ENCODE measurements at regions not wholly inside any gene's neighbourhood (a gene's known extent, or its start where the extent isn't known, plus 50 kb on each side); places are given as distances from the start of the nearest gene placed in this dataset.

DNA sequence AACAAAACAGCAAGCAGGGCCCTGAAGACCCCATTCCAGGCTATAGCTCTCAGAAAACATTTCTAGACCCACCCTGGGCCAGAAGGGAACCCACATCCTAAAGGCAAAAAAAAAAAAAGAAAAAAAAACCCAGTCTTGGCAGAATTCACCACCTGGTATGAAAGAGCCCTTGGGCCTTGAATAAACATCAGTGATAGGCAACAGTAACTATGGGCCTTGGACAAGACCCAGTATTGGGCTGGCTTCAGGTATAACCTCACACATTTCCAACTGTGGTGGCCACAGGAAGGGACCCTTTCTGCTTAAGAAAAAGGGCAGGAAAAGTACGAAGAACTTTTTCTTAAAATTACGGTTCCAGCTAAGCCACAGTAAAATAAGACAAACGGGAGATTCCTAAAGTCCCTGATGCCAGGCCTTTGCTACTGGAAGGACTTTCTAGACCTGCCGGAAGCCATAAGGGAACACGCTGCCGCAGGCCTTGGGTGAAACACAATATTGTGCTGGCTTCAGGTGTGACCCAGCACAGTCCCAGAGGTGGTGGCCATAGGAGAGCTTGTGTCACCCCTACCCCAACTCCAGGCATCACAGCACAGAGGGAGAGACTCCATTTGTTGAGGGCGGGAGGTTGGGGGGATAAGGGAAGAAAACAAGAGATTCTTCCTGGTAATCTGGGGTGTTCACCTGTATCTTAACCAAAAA lies 505.2 kb upstream of the RGMB start:
- Mint-ChIP-seq H3K4me1 (no peaks in the 10 kb centered on the region), H3K27ac (no peak overlapping the region), H3K4me3 (no peak overlapping the region), H3K27me3 (no peaks in the 10 kb centered on the region), H3K36me3 (no peaks in the 10 kb centered on the region), H3K9me3 (no peaks in the 10 kb centered on the region)

DNA sequence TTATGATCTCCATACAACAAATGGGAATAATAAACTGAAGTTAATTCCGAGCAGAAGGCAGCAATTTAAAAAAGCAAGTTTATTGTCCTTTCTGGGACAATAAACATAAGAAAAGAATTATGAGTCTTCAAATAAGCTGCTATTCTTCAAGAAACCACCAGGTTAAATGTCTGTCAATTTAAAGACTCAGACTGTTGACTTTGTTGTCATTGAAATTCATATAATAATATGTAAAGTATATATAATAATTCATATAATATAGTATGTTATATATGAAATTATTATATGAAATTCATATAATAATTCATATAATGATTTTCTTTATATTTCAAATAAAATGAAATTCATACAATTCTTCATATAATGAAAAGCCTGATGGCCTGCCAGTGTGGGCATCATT lies 497.5 kb upstream of the RGMB start:
- Mint-ChIP-seq H3K36me3 (no peaks in the 10 kb centered on the region), H3K4me1 (no peaks in the 10 kb centered on the region), H3K9me3 (no peaks in the 10 kb centered on the region), H3K27me3 (no peaks in the 10 kb centered on the region), H3K4me3 (no peak overlapping the region), H3K27ac (no peak overlapping the region)

DNA sequence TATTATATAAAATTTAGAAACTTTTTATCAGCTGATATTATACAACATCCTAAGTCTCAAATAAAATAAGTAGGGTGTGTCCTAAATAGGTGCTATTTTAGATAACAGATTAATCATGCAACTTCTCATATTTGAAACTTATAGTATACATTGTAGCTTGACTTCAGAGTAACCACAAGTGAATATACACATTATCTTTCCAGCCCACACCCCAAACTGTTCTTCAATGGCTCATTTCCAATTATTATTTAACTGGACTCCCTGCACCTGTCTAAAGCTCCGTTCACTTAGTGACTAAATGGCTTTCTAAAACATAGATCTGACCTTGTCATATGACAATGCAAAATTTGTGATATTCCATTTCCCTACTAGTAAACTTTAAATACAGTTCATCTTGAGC lies 490.9 kb upstream of the RGMB start:
- no peak overlapping the region for H3K27ac Mint-ChIP-seq
- no peak overlapping the region for H3K4me3 Mint-ChIP-seq
- H3K9me3 Mint-ChIP-seq, result peaks cover 4% of the 10 kb centered on the region
- H3K4me1 Mint-ChIP-seq, result no peaks in the 10 kb centered on the region
- H3K36me3 Mint-ChIP-seq, result no peaks in the 10 kb centered on the region
- H3K27me3 Mint-ChIP-seq, result peaks cover 2% of the 10 kb centered on the region

DNA sequence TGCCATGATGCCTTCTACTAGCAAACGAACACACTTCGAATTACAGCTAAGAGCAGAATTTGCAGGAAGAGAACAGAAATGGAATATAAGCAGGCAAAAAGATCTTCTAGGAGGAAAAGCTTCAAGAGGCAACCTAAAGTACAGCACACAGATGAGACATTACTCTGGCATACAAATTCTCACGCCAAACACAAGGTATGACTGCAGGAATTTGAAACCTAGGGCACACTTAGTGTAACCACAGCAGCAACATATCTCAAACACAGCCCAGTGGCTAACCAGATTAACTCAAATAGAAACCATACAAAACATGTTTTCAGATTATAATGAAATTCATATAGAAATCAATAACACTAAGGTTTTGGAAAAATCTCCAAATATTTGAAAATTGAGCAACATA lies 481.0 kb upstream of the RGMB start:
- no peaks in the 10 kb centered on the region for H3K9me3 Mint-ChIP-seq
- H3K27ac Mint-ChIP-seq, result no peak overlapping the region
- H3K27me3 Mint-ChIP-seq, result peaks cover 6% of the 10 kb centered on the region
- H3K36me3 Mint-ChIP-seq, result no peaks in the 10 kb centered on the region
- no peaks in the 10 kb centered on the region for H3K4me1 Mint-ChIP-seq
- H3K4me3 Mint-ChIP-seq, result no peak overlapping the region

DNA sequence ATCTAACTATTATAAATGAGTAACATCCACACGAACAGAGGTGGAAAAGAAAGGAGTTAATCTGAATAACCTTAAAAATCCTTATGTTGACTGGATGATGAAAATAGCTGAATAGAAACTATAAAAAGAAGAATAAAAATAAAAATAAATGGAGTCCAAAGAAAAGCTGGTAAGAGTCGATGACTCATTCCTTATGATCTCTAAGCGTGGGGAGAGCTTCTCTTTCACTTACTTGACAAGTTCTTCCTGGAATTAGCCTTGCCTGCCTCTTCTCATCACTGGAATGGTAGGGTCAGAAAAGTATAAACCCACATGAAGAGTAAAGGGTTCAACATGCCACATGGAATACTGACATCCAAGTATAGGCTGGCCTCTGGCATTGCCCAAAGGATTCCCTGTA lies 477.0 kb upstream of the RGMB start:
- Mint-ChIP-seq H3K27ac (no peak overlapping the region), H3K4me1 (no peaks in the 10 kb centered on the region), H3K27me3 (peaks cover 5% of the 10 kb centered on the region), H3K36me3 (no peaks in the 10 kb centered on the region), H3K9me3 (no peaks in the 10 kb centered on the region), H3K4me3 (no peak overlapping the region)

DNA sequence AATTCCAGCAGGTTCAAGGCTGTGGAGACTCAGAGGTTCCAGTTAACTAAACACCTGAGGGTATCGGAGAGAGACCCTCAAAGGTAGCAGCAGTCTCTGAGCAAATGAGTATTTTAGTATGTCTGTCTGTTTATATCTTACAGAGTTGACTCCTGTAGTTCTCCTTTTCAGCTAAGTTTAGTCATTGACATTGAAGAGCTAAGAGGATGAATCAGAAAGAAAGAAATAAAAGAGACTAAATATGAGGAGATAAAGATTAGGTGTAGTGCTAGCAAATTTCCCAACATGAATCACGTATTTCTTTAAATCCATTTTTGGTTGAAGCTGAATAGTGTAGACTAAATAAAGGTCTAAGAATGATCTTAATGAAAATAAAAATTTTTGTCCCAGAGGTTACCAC lies 474.0 kb upstream of the RGMB start:
- Mint-ChIP-seq H3K4me1 (no peaks in the 10 kb centered on the region), H3K4me3 (no peak overlapping the region), H3K27me3 (no peaks in the 10 kb centered on the region), H3K36me3 (no peaks in the 10 kb centered on the region), H3K27ac (no peak overlapping the region), H3K9me3 (no peaks in the 10 kb centered on the region)

DNA sequence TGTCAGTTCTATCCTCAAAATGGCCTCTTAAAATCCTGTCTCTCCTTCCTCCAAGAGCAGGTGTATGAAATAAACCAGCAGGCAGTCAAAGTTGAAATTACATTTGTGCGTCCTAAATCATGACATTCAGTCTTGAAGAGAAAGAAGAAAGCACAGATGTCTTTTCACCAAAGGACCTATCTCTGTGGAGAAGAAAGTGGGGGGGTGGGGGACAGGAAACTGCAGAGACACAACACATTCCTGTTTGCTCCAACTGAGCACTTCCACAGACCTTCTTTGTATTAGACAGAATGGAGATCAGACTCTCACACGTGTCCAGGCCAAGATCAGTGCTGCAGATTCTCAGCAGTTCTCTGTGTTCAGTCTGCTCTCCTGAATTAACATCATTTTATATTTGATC lies 471.9 kb upstream of the RGMB start:
- no peaks in the 10 kb centered on the region for H3K4me1 Mint-ChIP-seq
- H3K36me3 Mint-ChIP-seq, result no peaks in the 10 kb centered on the region
- H3K9me3 Mint-ChIP-seq, result no peaks in the 10 kb centered on the region
- no peak overlapping the region for H3K27ac Mint-ChIP-seq
- no peak overlapping the region for H3K4me3 Mint-ChIP-seq
- H3K27me3 Mint-ChIP-seq, result no peaks in the 10 kb centered on the region

DNA sequence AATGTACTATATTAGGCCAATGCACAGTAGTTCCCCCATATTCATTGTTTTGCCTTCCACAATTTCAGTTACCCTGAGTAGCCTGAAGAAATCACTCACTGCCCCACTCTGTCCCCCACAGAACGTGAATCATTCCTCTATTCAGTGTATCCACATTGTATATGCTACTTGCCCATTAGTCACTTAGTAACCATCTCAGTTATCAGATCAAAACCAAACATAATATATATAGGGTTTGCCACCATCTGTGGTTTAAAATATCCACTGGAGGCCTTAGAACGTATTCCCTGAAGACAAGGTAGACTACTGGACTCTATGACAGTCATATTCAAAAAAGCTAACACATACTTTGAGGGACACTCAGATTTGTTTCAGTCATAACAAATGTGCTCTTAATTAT lies 465.7 kb upstream of the RGMB start:
- Mint-ChIP-seq H3K36me3 (no peaks in the 10 kb centered on the region), H3K4me1 (no peaks in the 10 kb centered on the region), H3K9me3 (no peaks in the 10 kb centered on the region), H3K4me3 (no peak overlapping the region), H3K27me3 (no peaks in the 10 kb centered on the region), H3K27ac (no peak overlapping the region)

DNA sequence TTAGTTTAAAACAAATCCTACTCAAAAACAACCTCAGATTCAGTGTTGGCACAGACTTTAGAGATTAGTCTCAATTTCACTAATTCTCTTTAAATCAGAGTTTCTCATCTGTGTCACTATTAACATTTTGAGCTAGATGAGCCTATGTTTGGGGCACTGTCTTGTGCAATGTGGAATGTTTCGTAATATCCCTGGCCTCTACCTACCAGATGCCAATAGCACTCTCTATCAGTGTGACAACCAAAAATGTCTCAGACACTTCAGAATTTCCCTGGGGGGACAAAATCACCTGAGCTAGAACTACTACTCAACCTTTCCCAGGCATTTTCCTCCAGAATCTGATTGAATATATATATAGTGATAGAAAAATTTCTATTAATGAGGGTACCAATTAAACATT lies 465.2 kb upstream of the RGMB start:
- Mint-ChIP-seq H3K27ac (no peak overlapping the region), H3K4me3 (no peak overlapping the region), H3K4me1 (no peaks in the 10 kb centered on the region), H3K36me3 (no peaks in the 10 kb centered on the region), H3K9me3 (no peaks in the 10 kb centered on the region), H3K27me3 (no peaks in the 10 kb centered on the region)

DNA sequence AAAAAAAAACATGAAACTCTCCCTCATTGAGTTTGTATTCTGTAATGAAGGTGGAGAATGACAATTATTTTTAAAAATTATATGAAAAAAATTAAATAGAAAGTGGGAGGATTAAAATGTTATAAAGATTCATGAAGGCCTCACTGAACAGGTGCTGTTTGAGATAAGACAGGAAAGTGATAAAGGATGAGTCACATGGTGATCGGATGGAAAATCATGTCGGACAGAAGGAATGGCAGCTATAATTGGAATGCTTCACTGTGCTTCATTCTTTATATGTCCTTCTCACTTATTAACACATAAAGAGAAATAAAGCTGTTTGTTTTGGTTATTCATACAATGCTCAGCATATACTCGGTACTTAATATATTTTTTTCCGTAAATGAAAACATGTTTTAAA lies 464.5 kb upstream of the RGMB start:
- Mint-ChIP-seq H3K36me3 (no peaks in the 10 kb centered on the region), H3K9me3 (no peaks in the 10 kb centered on the region), H3K4me3 (no peak overlapping the region), H3K27me3 (no peaks in the 10 kb centered on the region), H3K4me1 (no peaks in the 10 kb centered on the region), H3K27ac (no peak overlapping the region)

DNA sequence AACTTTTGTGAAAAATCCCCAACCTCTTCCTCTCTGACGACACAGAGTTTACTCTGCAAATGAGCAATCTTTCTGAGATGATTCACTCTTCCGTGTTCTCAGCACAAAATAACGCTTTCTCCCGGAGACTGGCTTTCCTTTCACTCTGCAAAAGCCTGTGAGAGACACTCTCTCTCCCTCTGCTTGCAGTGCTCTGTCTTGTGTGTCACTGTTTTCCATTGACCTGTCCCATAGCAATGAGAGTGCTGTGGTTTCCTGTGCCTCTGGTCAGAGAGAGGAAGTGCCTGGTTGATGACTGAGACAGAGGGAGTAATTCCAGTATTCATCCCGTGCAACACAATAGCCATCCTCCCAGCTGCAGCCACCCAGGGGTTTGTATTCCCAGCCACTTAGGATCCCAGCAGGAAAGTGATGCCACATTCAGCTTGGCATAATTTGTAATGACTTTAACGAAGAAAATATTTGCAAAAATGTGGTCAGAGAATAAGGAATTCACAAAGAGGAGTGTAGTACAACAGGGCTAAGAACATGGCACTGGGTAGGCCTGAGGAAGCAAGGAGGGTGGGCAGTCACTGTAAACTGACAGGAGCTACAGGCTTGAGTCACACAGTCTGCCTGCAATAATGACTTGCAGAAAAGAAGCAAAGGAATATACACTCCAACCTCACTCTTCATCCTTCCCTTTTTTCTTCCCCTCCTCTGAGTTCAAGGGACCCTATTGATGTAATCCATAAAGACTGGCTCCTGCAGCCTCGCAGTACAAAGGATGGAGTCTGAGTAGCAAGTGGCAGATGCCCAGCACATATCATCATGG lies 463.5 kb upstream of the RGMB start:
- H3K4me1 Mint-ChIP-seq, result no peaks in the 10 kb centered on the region
- no peak overlapping the region for H3K27ac Mint-ChIP-seq
- no peaks in the 10 kb centered on the region for H3K27me3 Mint-ChIP-seq
- no peaks in the 10 kb centered on the region for H3K9me3 Mint-ChIP-seq
- no peaks in the 10 kb centered on the region for H3K36me3 Mint-ChIP-seq
- no peak overlapping the region for H3K4me3 Mint-ChIP-seq

DNA sequence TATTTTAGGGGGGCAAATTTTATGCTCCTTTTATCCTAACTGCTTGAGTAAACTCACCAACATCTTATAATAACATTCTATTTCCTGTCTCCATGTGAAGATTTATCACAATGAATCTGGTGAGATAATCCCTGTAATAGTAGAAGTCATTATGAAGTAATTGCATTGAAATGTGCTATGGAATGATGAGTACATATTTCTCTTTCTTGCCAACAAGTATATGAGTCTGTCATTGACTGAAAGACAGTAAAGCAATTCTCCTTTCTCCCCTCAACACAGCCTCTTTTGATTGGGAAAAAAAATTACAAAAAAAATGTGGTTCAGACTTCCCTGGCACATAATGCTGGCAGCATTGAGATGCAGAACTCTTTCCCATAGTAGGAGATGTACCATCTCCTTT lies 459.2 kb upstream of the RGMB start:
- Mint-ChIP-seq H3K36me3 (no peaks in the 10 kb centered on the region), H3K27ac (no peak overlapping the region), H3K27me3 (no peaks in the 10 kb centered on the region), H3K4me1 (no peaks in the 10 kb centered on the region), H3K9me3 (no peaks in the 10 kb centered on the region), H3K4me3 (no peak overlapping the region)

DNA sequence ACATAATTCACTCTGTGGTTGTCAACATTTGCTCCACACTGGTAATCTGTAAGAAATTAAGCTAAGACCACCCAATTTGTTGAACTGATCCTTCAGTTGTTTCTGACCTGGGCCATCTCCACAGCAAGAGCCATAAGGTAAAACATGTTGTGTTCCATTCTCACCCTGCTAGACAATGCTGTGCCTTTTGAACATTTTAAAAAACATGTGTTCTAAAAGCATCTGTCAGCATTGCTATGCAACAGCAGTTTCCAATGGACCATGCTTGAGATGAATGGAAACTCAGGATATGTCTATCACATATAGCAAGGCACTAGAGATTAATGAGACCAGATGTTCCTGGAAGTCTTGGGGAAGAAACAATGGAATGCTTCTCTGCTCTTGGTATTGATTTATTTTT lies 455.1 kb upstream of the RGMB start:
- no peak overlapping the region for H3K27ac Mint-ChIP-seq
- H3K4me1 Mint-ChIP-seq, result no peaks in the 10 kb centered on the region
- H3K36me3 Mint-ChIP-seq, result no peaks in the 10 kb centered on the region
- no peak overlapping the region for H3K4me3 Mint-ChIP-seq
- H3K9me3 Mint-ChIP-seq, result no peaks in the 10 kb centered on the region
- no peaks in the 10 kb centered on the region for H3K27me3 Mint-ChIP-seq

DNA sequence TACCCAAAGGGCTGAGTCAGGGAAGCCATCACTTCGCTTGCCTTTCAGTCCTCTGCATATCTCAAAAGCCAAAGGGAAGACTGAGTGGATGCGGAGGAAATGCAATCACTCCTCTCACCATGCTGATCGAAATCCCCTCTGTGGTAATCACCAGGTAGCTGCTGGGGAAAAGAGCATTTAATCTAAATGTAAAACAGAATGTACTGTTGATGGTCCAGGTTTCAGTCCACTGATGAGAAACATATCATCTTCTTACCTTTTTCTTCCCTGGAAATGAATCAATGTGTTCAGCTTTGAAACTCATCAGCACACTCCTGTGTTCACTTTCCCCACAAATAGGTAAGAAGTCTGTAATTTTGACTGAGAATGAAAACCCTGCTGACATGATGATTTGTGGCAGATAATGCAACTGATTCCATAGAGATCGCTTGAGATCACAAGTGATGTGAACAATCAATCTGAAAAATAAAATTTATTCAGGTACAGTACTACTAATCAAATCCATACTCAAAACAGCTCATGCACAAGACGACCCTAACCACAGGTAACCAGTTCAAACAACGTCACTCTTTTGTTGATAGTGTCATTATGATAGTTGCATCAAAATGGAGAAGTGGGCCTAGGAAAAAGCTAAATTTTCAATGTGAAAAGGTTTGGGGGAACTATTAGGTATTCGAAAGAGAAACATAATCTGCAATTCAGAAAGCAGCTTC lies 454.0 kb upstream of the RGMB start:
- no peaks in the 10 kb centered on the region for H3K9me3 Mint-ChIP-seq
- H3K4me3 Mint-ChIP-seq, result no peak overlapping the region
- H3K27ac Mint-ChIP-seq, result no peak overlapping the region
- H3K27me3 Mint-ChIP-seq, result no peaks in the 10 kb centered on the region
- H3K4me1 Mint-ChIP-seq, result no peaks in the 10 kb centered on the region
- H3K36me3 Mint-ChIP-seq, result no peaks in the 10 kb centered on the region

DNA sequence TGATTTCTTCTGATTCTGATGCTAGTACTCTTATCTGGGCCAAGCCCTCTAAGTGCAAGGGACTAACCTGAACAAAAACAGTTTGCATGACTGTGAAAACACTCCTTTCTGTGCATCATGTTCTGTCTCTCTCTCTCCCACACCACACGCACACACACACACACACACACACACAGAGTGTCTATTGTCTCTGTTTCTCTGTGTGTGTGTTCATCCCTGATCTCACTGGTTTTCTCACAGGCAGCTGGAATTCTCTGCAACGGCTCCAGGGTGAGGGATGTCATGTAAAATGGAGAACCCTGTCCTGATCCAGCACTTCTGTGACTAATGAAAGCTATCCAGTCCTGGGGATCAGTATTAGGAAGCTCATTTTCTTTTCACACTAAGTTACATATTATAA lies 453.1 kb upstream of the RGMB start:
- Mint-ChIP-seq H3K4me1 (no peaks in the 10 kb centered on the region), H3K36me3 (no peaks in the 10 kb centered on the region)

DNA sequence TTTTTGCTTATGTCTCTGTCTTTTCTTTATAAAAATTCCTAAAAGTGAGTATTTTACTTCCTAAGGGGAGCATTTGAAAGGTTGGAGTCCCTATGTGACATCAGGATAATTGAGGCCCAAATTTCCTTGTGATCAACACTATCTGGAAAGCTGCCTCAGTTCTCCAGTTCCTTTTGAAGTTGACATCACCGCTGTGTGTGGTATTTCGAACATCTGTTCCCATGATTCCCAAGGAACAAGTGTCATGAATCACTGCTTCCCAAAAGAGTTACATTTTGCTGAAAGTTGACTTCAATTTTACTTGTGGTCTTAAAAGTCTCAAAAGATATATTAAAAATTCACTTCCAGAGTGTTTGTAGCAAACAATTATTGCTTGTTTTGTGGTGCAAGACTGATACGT lies 452.1 kb upstream of the RGMB start:
- no peak overlapping the region for H3K4me3 Mint-ChIP-seq
- no peak overlapping the region for H3K27ac Mint-ChIP-seq
- no peaks in the 10 kb centered on the region for H3K9me3 Mint-ChIP-seq

More for the DNA sequence above, 453.1 kb upstream of the RGMB start:
- Mint-ChIP-seq H3K27me3 (no peaks in the 10 kb centered on the region), H3K27ac (no peak overlapping the region), H3K4me3 (no peak overlapping the region), H3K9me3 (no peaks in the 10 kb centered on the region)

More for the DNA sequence above, 452.1 kb upstream of the RGMB start:
- H3K27me3 Mint-ChIP-seq, result no peaks in the 10 kb centered on the region
- H3K4me1 Mint-ChIP-seq, result no peaks in the 10 kb centered on the region
- H3K36me3 Mint-ChIP-seq, result no peaks in the 10 kb centered on the region
